ENCODE measurements at regions not wholly inside any gene's neighbourhood (a gene's known extent, or its start where the extent isn't known, plus 50 kb on each side); places are given as distances from the start of the nearest gene placed in this dataset.

GRCh38 chr4:30919458-30919857 lies 199.3 kb downstream of the PCDH7 start:
- no peak for DNase-seq
- no peak for ATAC-seq
- intact Hi-C loops (cut with DNase I): no loop called here

GRCh38 chr4:30920043-30920442 lies 199.9 kb downstream of the PCDH7 start:
- ATAC-seq: no peak
- intact Hi-C loops (cut with DNase I): no loop called here
- DNase-seq: no peak

GRCh38 chr4:30922625-30923024 lies 202.5 kb downstream of the PCDH7 start:
- no peak for ATAC-seq
- DNase-seq: no peak
- intact Hi-C loops (cut with DNase I): no loop called here

GRCh38 chr4:30924495-30924894 lies 204.3 kb downstream of the PCDH7 start:
- ATAC-seq (no peak), DNase-seq (no peak)
- intact Hi-C loops (cut with DNase I): no loop called here

GRCh38 chr4:30929649-30930048 lies 209.5 kb downstream of the PCDH7 start:
- no peak for ATAC-seq
- no peak for DNase-seq
- intact Hi-C loops (cut with DNase I): no loop called here

DNA sequence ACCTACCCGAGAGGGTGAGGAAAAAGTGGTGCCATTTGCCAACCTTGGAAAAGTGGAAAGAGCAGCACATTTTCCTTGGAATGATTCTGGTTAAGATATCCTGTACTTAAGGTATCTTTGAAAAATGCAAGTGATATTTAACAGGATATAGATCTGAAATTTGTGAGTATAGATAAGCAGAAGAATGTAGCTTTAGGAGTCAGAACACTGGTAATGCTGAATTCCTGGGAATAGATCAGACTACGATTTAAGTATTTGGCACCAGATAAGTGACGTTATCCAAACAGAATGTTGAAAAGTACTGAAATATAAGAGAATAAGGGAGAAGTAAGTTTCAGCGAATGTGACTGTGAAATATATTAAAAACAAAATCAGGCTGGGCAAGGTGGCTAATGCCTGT lies 210.1 kb downstream of the PCDH7 start:
- ATAC-seq (no peak), DNase-seq (no peak)
- intact Hi-C loops (cut with DNase I): no loop called here

DNA sequence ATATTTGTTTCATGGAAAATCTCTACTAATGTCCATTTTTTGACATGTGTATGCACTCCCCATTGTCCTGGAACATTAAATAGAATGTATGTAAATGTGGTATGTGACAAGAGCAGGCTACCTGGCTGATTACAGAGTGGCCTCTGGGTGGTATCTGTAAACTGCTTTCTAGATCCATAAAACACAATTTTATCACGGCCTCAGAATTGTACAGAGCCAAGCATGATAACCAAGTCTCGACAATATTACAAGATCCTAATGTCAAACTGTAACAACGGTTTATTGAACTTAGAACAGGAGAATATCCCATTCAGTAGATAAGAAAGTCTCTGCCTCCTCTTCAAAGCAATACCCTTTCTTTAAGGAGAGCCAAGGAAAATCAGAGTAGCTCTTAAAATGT lies 212.4 kb downstream of the PCDH7 start:
- DNase-seq (no peak), ATAC-seq (no peak)
- intact Hi-C loops (cut with DNase I): no loop called here

- DNase-seq: no peak
- intact Hi-C loops (cut with DNase I): no loop called here
- ATAC-seq: no peak
Measured at GRCh38 chr4:30939069-30939468, 218.9 kb downstream of the PCDH7 start.

DNA sequence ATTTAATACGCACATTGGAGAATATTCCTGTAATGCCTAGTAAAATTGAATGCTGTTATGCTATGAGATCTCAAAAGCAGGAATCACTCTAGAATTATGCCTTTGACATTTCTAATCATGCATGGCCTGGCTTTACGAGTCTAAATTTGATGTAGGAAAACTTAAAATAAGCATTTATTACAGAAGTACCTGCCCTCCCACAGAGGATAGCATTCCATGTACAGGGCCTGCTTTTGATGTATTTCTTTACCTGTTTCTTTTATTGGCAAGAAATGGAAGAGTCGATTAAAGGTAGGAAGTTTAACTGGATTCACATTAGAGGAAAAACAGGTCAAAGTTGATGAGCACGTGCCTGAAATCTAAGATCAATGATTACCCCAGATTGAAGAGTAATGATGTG lies 219.5 kb downstream of the PCDH7 start:
- ATAC-seq (no peak), DNase-seq (no peak)
- intact Hi-C loops (cut with DNase I): no loop called here

- intact Hi-C loops (cut with DNase I): no loop called here
Measured at GRCh38 chr4:30941641-30942040, 221.5 kb downstream of the PCDH7 start.

GRCh38 chr4:30943356-30943755 lies 223.2 kb downstream of the PCDH7 start:
- DNase-seq: no peak
- ATAC-seq: no peak
- intact Hi-C loops (cut with DNase I): no loop called here

More at GRCh38 chr4:30941641-30942040, 221.5 kb downstream of the PCDH7 start:
- no peak for DNase-seq
- no peak for ATAC-seq

- no peak for DNase-seq
- no peak for ATAC-seq
- intact Hi-C loops (cut with DNase I): no loop called here
Measured at GRCh38 chr4:30945586-30945985, 225.4 kb downstream of the PCDH7 start.

DNA sequence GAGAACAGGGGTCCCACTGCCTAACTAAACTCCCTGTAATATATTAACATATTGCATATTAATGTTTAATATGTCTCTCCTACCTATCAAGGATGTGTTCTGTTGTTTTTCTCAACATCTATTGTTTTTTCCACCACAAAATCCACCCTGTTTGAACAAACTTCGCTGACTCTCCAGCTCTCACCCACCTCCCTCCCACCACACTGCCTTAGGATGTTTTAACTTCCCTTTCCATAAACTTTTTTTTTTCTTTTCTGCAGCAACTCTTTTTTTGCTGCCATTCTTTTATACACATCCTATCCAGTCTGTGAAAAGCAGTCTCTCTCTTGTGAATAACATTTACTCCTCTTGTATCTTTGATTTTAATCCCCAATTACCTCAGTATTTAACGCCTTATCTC lies 226.1 kb downstream of the PCDH7 start:
- intact Hi-C loops (cut with DNase I): no loop called here
- ATAC-seq (no peak), DNase-seq (no peak)

- DNase-seq (no peak), ATAC-seq (peak in 1 of 2 donors; percentile 89)
- intact Hi-C loops (cut with DNase I): no loop called here
Measured at GRCh38 chr4:30948653-30949052, 228.5 kb downstream of the PCDH7 start.

GRCh38 chr4:30950737-30951136 lies 230.6 kb downstream of the PCDH7 start:
- no peak for ATAC-seq
- DNase-seq: no peak
- intact Hi-C loops (cut with DNase I): no loop called here

DNA sequence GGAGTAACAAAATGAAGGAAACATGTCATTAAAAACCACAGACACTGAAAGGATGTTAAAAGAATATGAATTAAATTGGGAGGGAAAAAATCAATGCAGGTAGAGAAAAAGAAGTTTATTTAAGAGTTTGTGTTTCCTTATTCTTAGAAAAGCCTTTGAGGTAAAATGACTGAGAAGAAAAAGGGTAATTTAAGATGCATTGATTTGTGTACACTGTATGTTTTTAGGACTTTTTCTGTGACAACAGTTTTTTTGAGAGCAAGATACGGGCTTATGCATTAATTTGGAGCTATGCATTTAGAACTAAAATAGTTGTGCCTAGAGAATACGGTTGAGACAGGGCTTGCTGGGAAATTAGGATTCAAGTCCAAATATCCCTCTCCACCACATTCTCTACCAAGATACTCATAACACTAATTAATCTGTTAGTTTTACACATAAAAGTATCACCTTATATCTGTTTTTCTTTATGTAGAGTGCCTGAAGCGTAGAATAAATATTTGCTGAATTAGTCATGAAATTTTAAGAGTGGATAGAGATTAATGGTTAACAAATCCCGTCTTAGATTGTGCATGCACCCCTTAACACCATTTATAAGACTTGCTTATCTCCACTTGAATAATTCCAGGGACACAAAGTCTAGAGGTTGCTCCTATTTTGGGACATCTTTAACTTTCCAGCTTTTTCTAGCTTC lies 232.5 kb downstream of the PCDH7 start:
- intact Hi-C loops (cut with DNase I): no loop called here
- DNase-seq (no peak), ATAC-seq (no peak)

- DNase-seq (no peak), ATAC-seq (no peak)
- intact Hi-C loops (cut with DNase I): no loop called here
Measured at GRCh38 chr4:30953799-30954198, 233.6 kb downstream of the PCDH7 start.

GRCh38 chr4:30956916-30957315 lies 236.7 kb downstream of the PCDH7 start:
- no peak for ATAC-seq
- DNase-seq: no peak
- intact Hi-C loops (cut with DNase I): no loop called here

GRCh38 chr4:30957706-30958105 lies 237.5 kb downstream of the PCDH7 start:
- no peak for DNase-seq
- intact Hi-C loops (cut with DNase I): no loop called here

DNA sequence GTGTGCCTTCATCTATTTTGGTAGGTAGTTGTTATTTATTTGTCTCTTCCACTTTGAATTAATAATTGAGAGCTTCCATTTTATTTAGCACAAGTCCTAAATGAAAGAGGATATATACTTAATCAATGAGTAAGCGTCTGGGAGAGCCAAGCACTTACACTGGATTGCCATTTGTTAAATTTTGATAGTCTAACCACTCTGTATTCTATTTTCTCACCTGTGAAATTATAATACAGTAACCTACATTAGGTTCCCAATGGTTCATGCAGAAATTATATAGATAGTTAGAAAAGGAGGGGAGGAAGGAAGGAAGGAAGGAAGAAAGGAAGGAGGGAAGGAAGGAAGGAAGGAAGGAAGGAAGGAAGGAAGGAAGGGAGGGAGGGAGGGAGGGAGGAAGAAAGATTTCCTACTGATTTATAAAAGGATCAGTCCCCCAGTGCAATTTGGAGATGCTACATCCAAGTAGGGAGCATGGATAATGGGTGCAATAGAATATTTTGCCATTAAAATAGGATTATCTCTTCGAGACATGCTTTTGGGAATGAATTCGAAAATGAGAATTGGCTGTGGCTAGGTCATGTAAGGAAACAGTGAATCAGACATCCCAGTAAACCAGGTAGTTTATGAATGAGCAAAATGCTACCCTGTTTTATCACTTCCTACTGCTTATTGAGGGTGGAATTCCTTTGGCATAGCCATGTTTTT lies 239.8 kb downstream of the PCDH7 start:
- DNase-seq (no peak), ATAC-seq (no peak)
- intact Hi-C loops (cut with DNase I): no loop called here

More at GRCh38 chr4:30957706-30958105, 237.5 kb downstream of the PCDH7 start:
- ATAC-seq: no peak

GRCh38 chr4:30962939-30963338 lies 242.8 kb downstream of the PCDH7 start:
- intact Hi-C loops (cut with DNase I): no loop called here
- ATAC-seq (peak; percentile 30 to 70), DNase-seq (no peak)

Measured in left cardiac atrium (tissue), 4 donors.